ENCODE measurements at regions not wholly inside any gene's neighbourhood (a gene's known extent, or its start where the extent isn't known, plus 50 kb on each side); places are given as distances from the start of the nearest gene placed in this dataset.

DNA sequence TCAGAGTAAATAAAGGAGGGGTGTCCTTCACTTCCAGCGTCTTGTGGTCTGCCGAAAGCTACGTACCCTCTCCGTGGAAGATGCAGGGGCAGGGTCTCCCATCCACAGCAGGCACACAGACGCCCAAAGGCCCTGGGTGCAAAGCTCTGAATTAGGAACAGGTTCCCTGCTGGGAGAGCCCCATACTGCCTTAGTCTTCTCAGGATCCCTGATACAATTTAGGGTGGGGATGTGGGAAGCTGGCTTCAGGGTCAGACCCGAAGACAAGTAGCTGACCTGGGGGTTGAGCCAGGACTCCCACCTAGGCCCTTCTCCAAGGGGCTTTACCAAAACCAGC, 74.1 kb downstream of the TTLL2 start:
- Histone ChIP-seq H3K27me3 (peaks cover 0 to 3% (median 0%) of the 10 kb centered on the region in 3 donors), H3K27ac (no peak overlapping the region), H3K4me1 (no peaks in the 10 kb centered on the region), H3K36me3 (no peaks in the 10 kb centered on the region), H3K4me3 (no peak overlapping the region), H3K9me3 (no peaks in the 10 kb centered on the region)
- DNase-seq, result no peak
- intact Hi-C loops (cut with DNase I; ENCODE audit: low total_unique reads), result no loop called here
- TF ChIP-seq POLR2A (IDR thresholded peaks at IDR 0.05), result no peak
- TF ChIP-seq, protein P1, sequence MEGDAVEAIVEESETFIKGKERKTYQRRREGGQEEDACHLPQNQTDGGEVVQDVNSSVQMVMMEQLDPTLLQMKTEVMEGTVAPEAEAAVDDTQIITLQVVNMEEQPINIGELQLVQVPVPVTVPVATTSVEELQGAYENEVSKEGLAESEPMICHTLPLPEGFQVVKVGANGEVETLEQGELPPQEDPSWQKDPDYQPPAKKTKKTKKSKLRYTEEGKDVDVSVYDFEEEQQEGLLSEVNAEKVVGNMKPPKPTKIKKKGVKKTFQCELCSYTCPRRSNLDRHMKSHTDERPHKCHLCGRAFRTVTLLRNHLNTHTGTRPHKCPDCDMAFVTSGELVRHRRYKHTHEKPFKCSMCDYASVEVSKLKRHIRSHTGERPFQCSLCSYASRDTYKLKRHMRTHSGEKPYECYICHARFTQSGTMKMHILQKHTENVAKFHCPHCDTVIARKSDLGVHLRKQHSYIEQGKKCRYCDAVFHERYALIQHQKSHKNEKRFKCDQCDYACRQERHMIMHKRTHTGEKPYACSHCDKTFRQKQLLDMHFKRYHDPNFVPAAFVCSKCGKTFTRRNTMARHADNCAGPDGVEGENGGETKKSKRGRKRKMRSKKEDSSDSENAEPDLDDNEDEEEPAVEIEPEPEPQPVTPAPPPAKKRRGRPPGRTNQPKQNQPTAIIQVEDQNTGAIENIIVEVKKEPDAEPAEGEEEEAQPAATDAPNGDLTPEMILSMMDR (IDR thresholded peaks at IDR 0.05 in 4 of 5, conservative IDR thresholded peaks at IDR 0.05 in 1 of 5), result no peak
- in situ Hi-C loops (cut with MboI; ENCODE audit: low sequenced_read_pairs in 4 of 4), result no loop called here
- no peak for ATAC-seq

- ATAC-seq (no peak), DNase-seq (no peak)
- Histone ChIP-seq H3K4me1 (no peaks in the 10 kb centered on the region), H3K9me3 (no peaks in the 10 kb centered on the region), H3K27me3 (peaks cover 0 to 3% (median 0%) of the 10 kb centered on the region in 3 donors), H3K27ac (no peak overlapping the region), H3K4me3 (no peak overlapping the region), H3K36me3 (no peaks in the 10 kb centered on the region)
- in situ Hi-C loops (cut with MboI; ENCODE audit: low sequenced_read_pairs in 4 of 4), result no loop called here
- TF ChIP-seq POLR2A (IDR thresholded peaks at IDR 0.05), result no peak
- TF ChIP-seq, protein P1 (IDR thresholded peaks at IDR 0.05 in 4 of 5, conservative IDR thresholded peaks at IDR 0.05 in 1 of 5), result no peak
- intact Hi-C loops (cut with DNase I; ENCODE audit: low total_unique reads), result no loop called here
Measured at GRCh38 chr6:167399599-167399998, 74.7 kb downstream of the TTLL2 start.

DNA sequence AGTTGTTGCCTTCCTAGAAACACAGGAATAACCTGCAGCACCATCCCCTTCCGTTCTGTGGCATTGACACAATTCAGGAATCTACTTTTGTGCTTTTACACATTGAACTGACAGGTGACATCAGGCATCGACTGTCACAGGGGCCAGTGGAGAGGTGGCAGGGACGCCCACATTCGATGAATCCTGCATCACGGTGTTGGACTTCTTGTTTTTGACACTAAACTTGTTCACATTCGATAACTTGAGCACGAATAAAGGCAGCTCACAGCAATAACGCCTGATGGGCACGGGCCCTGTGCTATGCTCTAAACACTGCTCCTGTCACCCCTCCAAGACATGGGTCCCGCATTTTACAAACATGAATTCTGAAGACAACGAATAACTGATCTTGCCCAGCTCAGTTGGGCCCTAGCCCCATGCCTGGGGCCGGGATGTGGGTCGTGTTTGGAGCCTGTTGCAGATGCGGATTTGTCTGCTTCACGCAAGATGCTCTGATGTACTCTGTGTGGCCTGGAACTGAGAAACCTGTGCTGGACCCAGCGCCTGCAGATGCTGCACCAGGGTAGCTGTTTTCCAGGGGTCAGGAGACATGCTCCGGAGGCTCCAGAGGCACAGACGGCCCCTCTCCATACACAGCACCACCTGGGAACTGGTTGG, 75.7 kb downstream of the TTLL2 start:
- no peaks in the 10 kb centered on the region for H3K4me1 ChIP-seq
- intact Hi-C loops (cut with DNase I; ENCODE audit: low total_unique reads), result no loop called here
- ATAC-seq (no peak), DNase-seq (no peak)
- peaks cover 0 to 3% (median 0%) of the 10 kb centered on the region in 3 donors for H3K27me3 ChIP-seq
- TF ChIP-seq POLR2A (IDR thresholded peaks at IDR 0.05), result no peak
- TF ChIP-seq, protein P1 (IDR thresholded peaks at IDR 0.05 in 4 of 5, conservative IDR thresholded peaks at IDR 0.05 in 1 of 5), result no peak
- H3K9me3 ChIP-seq, result no peaks in the 10 kb centered on the region
- H3K27ac ChIP-seq, result no peak overlapping the region
- no peak overlapping the region for H3K4me3 ChIP-seq
- in situ Hi-C loops (cut with MboI; ENCODE audit: low sequenced_read_pairs in 4 of 4), result no loop called here
- H3K36me3 ChIP-seq, result no peaks in the 10 kb centered on the region

- Histone ChIP-seq H3K27ac (no peak overlapping the region), H3K4me3 (no peak overlapping the region), H3K27me3 (peaks cover 0 to 3% (median 0%) of the 10 kb centered on the region in 3 donors), H3K4me1 (no peaks in the 10 kb centered on the region), H3K9me3 (no peaks in the 10 kb centered on the region), H3K36me3 (no peaks in the 10 kb centered on the region)
- DNase-seq (no peak), ATAC-seq (no peak)
- in situ Hi-C loops (cut with MboI; ENCODE audit: low sequenced_read_pairs in 4 of 4) (no loop called here), intact Hi-C loops (cut with DNase I; ENCODE audit: low total_unique reads) (no loop called here)
- TF ChIP-seq POLR2A (IDR thresholded peaks at IDR 0.05), result no peak
- TF ChIP-seq, protein P1 (IDR thresholded peaks at IDR 0.05 in 4 of 5, conservative IDR thresholded peaks at IDR 0.05 in 1 of 5), result no peak
Measured at GRCh38 chr6:167401525-167402194, 76.8 kb downstream of the TTLL2 start.
